ENCODE measurements at regions not wholly inside any gene's neighbourhood (a gene's known extent, or its start where the extent isn't known, plus 50 kb on each side); places are given as distances from the start of the nearest gene placed in this dataset.

GRCh38 chr22:49324527-49325491, 502.9 kb downstream of the BRD1 start:
- TF ChIP-seq KLF13 (CRISPR knock-in tag; IDR thresholded peaks at IDR 0.05), result no peak
- no peak for TF ChIP-seq PRDM15 (CRISPR knock-in tag; IDR thresholded peaks at IDR 0.05)

All from HepG2 (cell line).